Type B pancreatic cell (in vitro differentiated cells): ENCODE measurements at regions not wholly inside any gene's neighbourhood (a gene's known extent, or its start where the extent isn't known, plus 50 kb on each side); places are given as distances from the start of the nearest gene placed in this dataset.

Experiments
- DNase-seq: peaks from one replicate; pipeline ENCODE4 v3.0.0; 2021; ENCODE audit warnings: mixed read lengths; ENCODE audit not compliant: unreplicated experiment; ENCODE audit errors: extremely low spot score
- H3K27ac Mint-ChIP-seq: 2 replicates; pipeline ENCODE4 v1.8.0; 2021; ENCODE audit warnings: mild to moderate bottlenecking, mixed read lengths
- H3K27me3 Mint-ChIP-seq: 2 replicates; pipeline ENCODE4 v1.8.0; 2021; ENCODE audit warnings: mixed read lengths
- H3K36me3 Mint-ChIP-seq: 2 replicates; pipeline ENCODE4 v1.8.0; 2021; ENCODE audit warnings: mixed read lengths
- H3K4me1 Mint-ChIP-seq: one replicate; pipeline ENCODE4 v1.8.0; 2021; ENCODE audit warnings: mixed read lengths; ENCODE audit not compliant: unreplicated experiment
- H3K4me3 Mint-ChIP-seq: 2 replicates; pipeline ENCODE4 v1.8.0; 2021; ENCODE audit warnings: mild to moderate bottlenecking, mixed read lengths
- H3K9me3 Mint-ChIP-seq: 2 replicates; pipeline ENCODE4 v1.8.0; 2021; ENCODE audit warnings: mixed read lengths
- TF ChIP-seq, protein P1 (sequence below): fragments of 200-600 bp; sonication (generic); conservative IDR thresholded peaks from 2 replicates; pipeline ENCODE4 v1.5.0; 2021; ENCODE audit warnings: antibody characterized with exemption, mild to moderate bottlenecking

DNA sequence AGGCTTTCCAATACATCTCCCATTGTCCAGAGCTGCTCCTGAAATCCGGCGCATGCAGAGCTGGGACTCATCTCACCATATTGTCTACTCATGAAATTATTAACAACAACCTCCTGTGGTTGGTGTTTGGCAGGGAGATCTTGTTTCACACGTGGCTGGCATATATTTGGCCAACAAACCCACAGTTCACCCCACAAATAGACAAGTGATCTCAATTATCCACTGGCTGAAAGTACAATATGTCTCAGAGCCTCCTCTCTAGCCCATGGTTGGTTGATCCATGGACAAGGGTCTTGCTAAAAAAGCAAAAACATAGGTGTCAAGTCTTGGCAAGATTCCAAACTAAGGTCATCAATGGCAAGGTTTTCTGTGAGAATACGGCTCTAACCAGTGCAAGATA lies 386.9 kb downstream of the ETS1 start:
- Mint-ChIP-seq H3K9me3 (no peaks in the 10 kb centered on the region), H3K4me3 (no peak overlapping the region), H3K27ac (no peak overlapping the region), H3K27me3 (no peaks in the 10 kb centered on the region), H3K4me1 (peaks cover 6% of the 10 kb centered on the region), H3K36me3 (no peaks in the 10 kb centered on the region)
- no peak for DNase-seq
- TF ChIP-seq, protein P1, sequence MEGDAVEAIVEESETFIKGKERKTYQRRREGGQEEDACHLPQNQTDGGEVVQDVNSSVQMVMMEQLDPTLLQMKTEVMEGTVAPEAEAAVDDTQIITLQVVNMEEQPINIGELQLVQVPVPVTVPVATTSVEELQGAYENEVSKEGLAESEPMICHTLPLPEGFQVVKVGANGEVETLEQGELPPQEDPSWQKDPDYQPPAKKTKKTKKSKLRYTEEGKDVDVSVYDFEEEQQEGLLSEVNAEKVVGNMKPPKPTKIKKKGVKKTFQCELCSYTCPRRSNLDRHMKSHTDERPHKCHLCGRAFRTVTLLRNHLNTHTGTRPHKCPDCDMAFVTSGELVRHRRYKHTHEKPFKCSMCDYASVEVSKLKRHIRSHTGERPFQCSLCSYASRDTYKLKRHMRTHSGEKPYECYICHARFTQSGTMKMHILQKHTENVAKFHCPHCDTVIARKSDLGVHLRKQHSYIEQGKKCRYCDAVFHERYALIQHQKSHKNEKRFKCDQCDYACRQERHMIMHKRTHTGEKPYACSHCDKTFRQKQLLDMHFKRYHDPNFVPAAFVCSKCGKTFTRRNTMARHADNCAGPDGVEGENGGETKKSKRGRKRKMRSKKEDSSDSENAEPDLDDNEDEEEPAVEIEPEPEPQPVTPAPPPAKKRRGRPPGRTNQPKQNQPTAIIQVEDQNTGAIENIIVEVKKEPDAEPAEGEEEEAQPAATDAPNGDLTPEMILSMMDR, result no peak

DNA sequence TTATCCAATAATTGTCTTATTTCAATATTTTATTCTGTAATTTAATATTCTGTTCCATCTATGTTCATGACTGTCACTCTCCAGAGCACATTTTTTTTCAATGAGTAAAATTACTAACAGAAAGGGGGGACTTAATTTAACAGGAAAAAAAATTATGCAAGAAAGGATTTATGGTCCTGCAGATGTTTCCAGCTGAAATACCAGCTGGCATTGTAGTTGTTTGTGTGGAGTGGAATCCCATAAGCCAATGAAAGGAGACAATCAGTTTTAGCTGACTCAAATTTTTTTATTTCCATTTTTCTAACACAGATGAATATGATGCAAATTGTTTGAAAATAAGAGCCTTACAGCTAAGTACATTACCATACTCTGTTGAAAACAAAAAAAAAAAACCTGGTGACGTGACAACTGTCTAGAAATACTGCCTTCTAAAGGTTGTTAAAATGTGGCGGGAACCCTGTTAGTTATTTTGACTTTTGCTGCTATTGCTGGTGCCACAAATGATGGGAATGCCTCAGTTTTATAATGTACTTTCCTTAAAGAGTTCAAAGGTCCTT lies 389.1 kb downstream of the ETS1 start:
- H3K27me3 Mint-ChIP-seq, result no peaks in the 10 kb centered on the region
- no peaks in the 10 kb centered on the region for H3K9me3 Mint-ChIP-seq
- H3K36me3 Mint-ChIP-seq, result no peaks in the 10 kb centered on the region
- no peak overlapping the region for H3K4me3 Mint-ChIP-seq
- TF ChIP-seq, protein P1, result no peak
- H3K4me1 Mint-ChIP-seq, result peaks cover 6% of the 10 kb centered on the region
- H3K27ac Mint-ChIP-seq, result no peak overlapping the region
- no peak for DNase-seq

DNA sequence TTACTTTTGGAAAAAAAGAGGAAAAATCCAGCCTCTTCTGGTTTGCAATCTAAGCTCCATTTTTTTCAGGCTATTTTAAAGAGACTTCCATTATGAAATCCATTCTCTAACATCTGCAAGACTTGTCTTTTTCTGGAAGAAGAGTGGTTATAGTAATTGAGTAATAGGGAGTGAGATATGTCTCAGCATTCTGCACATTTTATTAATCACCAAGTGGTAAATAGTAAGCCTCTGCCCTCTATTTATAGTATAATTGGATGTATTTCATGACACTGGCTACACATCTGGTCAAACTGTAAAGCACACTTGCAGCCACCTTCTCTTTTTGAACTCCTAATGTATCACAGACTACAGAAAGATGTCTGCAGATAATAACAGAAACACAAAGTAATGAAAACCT lies 391.1 kb downstream of the ETS1 start:
- H3K4me1 Mint-ChIP-seq, result peaks cover 6% of the 10 kb centered on the region
- no peak overlapping the region for H3K4me3 Mint-ChIP-seq
- no peak overlapping the region for H3K27ac Mint-ChIP-seq
- H3K36me3 Mint-ChIP-seq, result no peaks in the 10 kb centered on the region
- DNase-seq, result no peak
- TF ChIP-seq, protein P1, result no peak
- H3K27me3 Mint-ChIP-seq, result no peaks in the 10 kb centered on the region
- H3K9me3 Mint-ChIP-seq, result no peaks in the 10 kb centered on the region

DNA sequence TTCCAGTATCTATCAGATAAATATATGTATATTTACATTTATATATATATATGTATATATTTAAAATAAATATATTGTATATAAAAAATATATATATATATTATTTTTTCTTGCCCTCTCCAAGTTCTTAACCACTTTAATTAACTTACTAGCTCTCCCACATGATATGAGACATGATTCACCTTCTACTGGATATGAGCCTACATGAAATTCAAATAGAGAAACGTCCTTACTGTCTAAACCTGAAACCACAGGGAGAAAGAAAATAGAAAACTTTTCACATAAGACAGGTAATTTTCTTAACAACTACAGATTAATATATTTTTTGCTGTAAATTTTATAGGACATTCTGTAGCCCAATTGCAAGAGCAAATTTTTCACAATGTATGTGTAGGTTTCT lies 391.6 kb downstream of the ETS1 start:
- no peaks in the 10 kb centered on the region for H3K36me3 Mint-ChIP-seq
- H3K4me1 Mint-ChIP-seq, result peaks cover 6% of the 10 kb centered on the region
- H3K27ac Mint-ChIP-seq, result no peak overlapping the region
- H3K27me3 Mint-ChIP-seq, result no peaks in the 10 kb centered on the region
- no peak overlapping the region for H3K4me3 Mint-ChIP-seq
- TF ChIP-seq, protein P1, result no peak
- DNase-seq, result no peak
- no peaks in the 10 kb centered on the region for H3K9me3 Mint-ChIP-seq

DNA sequence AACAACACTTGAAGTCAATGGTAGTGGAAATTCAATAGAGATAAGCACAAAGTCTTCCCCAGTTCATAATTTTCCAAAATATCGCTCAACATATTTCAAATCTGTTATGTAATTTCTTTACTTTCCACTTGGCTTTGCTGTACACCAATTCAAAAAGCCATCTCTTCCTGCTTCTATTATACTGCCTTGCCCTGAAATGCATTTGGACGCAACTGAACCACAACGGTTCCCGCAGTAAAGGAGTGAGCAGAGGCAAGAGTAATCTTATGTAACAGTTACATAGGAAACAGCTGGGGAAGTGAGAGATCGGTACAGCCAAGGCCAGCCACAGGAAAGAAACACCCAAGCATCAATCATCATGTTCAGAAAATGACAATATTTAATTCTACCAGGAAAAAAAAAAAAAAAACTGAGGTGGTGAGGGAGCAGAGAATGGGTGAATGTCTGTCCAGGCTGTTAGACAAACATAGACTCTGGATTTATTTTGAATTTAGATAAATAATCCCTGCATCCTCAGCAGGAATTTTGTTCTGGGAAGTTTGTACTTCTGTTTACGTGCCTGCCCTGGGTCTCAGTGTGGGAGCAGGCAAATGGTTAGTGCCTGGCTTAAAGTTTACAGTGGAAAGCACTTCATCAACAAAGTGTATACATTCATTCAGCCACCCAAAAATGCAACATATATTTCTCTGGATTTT lies 392.2 kb downstream of the ETS1 start:
- Mint-ChIP-seq H3K4me1 (peaks cover 6% of the 10 kb centered on the region), H3K27ac (no peak overlapping the region), H3K36me3 (no peaks in the 10 kb centered on the region), H3K27me3 (no peaks in the 10 kb centered on the region), H3K4me3 (no peak overlapping the region), H3K9me3 (no peaks in the 10 kb centered on the region)
- DNase-seq, result no peak
- TF ChIP-seq, protein P1, result no peak
